ENCODE measurements at regions not wholly inside any gene's neighbourhood (a gene's known extent, or its start where the extent isn't known, plus 50 kb on each side); places are given as distances from the start of the nearest gene placed in this dataset.

DNA sequence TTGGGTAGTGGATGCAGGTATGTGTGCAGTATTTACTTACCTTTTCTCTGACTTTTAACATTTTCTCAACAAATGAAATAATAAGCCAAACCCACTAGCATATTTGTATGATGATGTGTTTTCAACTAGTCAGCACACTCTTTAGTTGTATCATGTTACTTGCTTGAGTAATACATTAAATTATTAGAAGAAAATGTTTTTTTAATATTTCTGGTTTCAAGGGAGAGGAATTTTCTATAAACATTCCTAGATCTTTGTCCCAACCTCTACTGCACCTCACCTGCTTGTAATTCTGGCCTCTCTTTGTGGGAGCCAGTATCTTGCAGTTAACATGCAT is 161.8 kb upstream of the CBLB start:
- Histone ChIP-seq H3K9me2 (ENCODE audit: low read depth, low read length) (no peaks in the 10 kb centered on the region), H3K9me3 (ENCODE audit: low read length) (no peaks in the 10 kb centered on the region), H3K4me2 (ENCODE audit: low read length) (no peak overlapping the region), H3F3A (ENCODE audit: insufficient read depth, low read length) (no peaks in the 10 kb centered on the region), H3K27ac (ENCODE audit: low read depth, low read length, poor library complexity, severe bottlenecking) (no peak overlapping the region), H3K79me2 (ENCODE audit: insufficient read depth, low read length) (no peaks in the 10 kb centered on the region), H3K4me1 (ENCODE audit: insufficient read depth, low read length, severe bottlenecking) (no peaks in the 10 kb centered on the region), H4K20me1 (ENCODE audit: insufficient read depth, low read length) (no peaks in the 10 kb centered on the region), H3K4me3 (ENCODE audit: low read depth, low read length, poor library complexity, severe bottlenecking) (no peak overlapping the region), H3K27me3 (ENCODE audit: insufficient read depth, low read length) (no peaks in the 10 kb centered on the region), H3K9ac (ENCODE audit: low read length) (no peak overlapping the region), H3K36me3 (ENCODE audit: insufficient read depth, low read length) (no peaks in the 10 kb centered on the region), H2AFZ (ENCODE audit: low read length) (no peak overlapping the region)
- TF ChIP-seq, protein P1, sequence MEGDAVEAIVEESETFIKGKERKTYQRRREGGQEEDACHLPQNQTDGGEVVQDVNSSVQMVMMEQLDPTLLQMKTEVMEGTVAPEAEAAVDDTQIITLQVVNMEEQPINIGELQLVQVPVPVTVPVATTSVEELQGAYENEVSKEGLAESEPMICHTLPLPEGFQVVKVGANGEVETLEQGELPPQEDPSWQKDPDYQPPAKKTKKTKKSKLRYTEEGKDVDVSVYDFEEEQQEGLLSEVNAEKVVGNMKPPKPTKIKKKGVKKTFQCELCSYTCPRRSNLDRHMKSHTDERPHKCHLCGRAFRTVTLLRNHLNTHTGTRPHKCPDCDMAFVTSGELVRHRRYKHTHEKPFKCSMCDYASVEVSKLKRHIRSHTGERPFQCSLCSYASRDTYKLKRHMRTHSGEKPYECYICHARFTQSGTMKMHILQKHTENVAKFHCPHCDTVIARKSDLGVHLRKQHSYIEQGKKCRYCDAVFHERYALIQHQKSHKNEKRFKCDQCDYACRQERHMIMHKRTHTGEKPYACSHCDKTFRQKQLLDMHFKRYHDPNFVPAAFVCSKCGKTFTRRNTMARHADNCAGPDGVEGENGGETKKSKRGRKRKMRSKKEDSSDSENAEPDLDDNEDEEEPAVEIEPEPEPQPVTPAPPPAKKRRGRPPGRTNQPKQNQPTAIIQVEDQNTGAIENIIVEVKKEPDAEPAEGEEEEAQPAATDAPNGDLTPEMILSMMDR (IDR thresholded peaks at IDR 0.05; ENCODE audit: low read length) = no peak
- TF ChIP-seq EZH2 (IDR thresholded peaks at IDR 0.05; ENCODE audit: borderline replicate concordance, low read length) = no peak

GRCh38 chr3:106032479-106032878 is 163.7 kb upstream of the CBLB start:
- Histone ChIP-seq H3K79me2 (ENCODE audit: insufficient read depth, low read length) (no peaks in the 10 kb centered on the region), H3K9me2 (ENCODE audit: low read depth, low read length) (no peaks in the 10 kb centered on the region), H2AFZ (ENCODE audit: low read length) (no peak overlapping the region), H3K36me3 (ENCODE audit: insufficient read depth, low read length) (no peaks in the 10 kb centered on the region), H3K4me1 (ENCODE audit: insufficient read depth, low read length, severe bottlenecking) (no peaks in the 10 kb centered on the region), H3K9ac (ENCODE audit: low read length) (no peak overlapping the region), H3K27me3 (ENCODE audit: insufficient read depth, low read length) (no peaks in the 10 kb centered on the region), H3K4me3 (ENCODE audit: low read depth, low read length, poor library complexity, severe bottlenecking) (no peak overlapping the region), H3F3A (ENCODE audit: insufficient read depth, low read length) (no peaks in the 10 kb centered on the region), H3K4me2 (ENCODE audit: low read length) (no peak overlapping the region), H3K9me3 (ENCODE audit: low read length) (no peaks in the 10 kb centered on the region), H4K20me1 (ENCODE audit: insufficient read depth, low read length) (no peaks in the 10 kb centered on the region), H3K27ac (ENCODE audit: low read depth, low read length, poor library complexity, severe bottlenecking) (no peak overlapping the region)
- TF ChIP-seq EZH2 (IDR thresholded peaks at IDR 0.05; ENCODE audit: borderline replicate concordance, low read length) = no peak
- TF ChIP-seq, protein P1 (IDR thresholded peaks at IDR 0.05; ENCODE audit: low read length) = no peak

GRCh38 chr3:106033654-106034053 is 164.8 kb upstream of the CBLB start:
- Histone ChIP-seq H3K79me2 (ENCODE audit: insufficient read depth, low read length) (no peaks in the 10 kb centered on the region), H3K9ac (ENCODE audit: low read length) (no peak overlapping the region), H2AFZ (ENCODE audit: low read length) (no peak overlapping the region), H3K9me3 (ENCODE audit: low read length) (no peaks in the 10 kb centered on the region), H3K4me1 (ENCODE audit: insufficient read depth, low read length, severe bottlenecking) (no peaks in the 10 kb centered on the region), H3K9me2 (ENCODE audit: low read depth, low read length) (no peaks in the 10 kb centered on the region), H3K4me3 (ENCODE audit: low read depth, low read length, poor library complexity, severe bottlenecking) (no peak overlapping the region), H3K36me3 (ENCODE audit: insufficient read depth, low read length) (no peaks in the 10 kb centered on the region), H3K4me2 (ENCODE audit: low read length) (no peak overlapping the region), H3K27me3 (ENCODE audit: insufficient read depth, low read length) (no peaks in the 10 kb centered on the region), H3K27ac (ENCODE audit: low read depth, low read length, poor library complexity, severe bottlenecking) (no peak overlapping the region), H3F3A (ENCODE audit: insufficient read depth, low read length) (no peaks in the 10 kb centered on the region), H4K20me1 (ENCODE audit: insufficient read depth, low read length) (no peaks in the 10 kb centered on the region)
- TF ChIP-seq, protein P1 (IDR thresholded peaks at IDR 0.05; ENCODE audit: low read length) = no peak
- no peak for TF ChIP-seq EZH2 (IDR thresholded peaks at IDR 0.05; ENCODE audit: borderline replicate concordance, low read length)

All from OCI-LY1 (cell line).